Heart left ventricle (tissue), 13 donors: ENCODE measurements at regions not wholly inside any gene's neighbourhood (a gene's known extent, or its start where the extent isn't known, plus 50 kb on each side); places are given as distances from the start of the nearest gene placed in this dataset.

Source experiments
- POLR2A ChIP-seq, 2 donors: fragments of 450-650 bp; IDR thresholded peaks; one replicate each; pipeline ENCODE4 v1.6.1; 2017; ENCODE audit warnings: antibody characterized with exemption in 2 of 2, mild to moderate bottlenecking in 2 of 2, moderate library complexity in 2 of 2
- TF ChIP-seq, protein P1 (sequence below), 12 donors: fragments of 200-600 bp; sonication (generic) in 4 of 12; IDR thresholded peaks; one replicate each; pipeline versions ENCODE4 v1.5.0 to v1.8.0; 2018 to 2022; ENCODE audit warnings: antibody characterized with exemption in 12 of 12, mild to moderate bottlenecking in 5 of 12
- donor health status: ischemic (EF 13 %, LVEDD 7.1; RV severe dilation, severe dysfunction).
- donor health status: DM: no; HTN: yes; CAD: no.
- donor health status: DM: no; HTN: no; CAD: no.
- donor health status: ischemic (EF 25% LVEDD 6.9; RV normal size, moderate dysfunction).
- donor health status: ischemic (EF 25% LVEDD 5.7; RV mildly dilated, moderate dysfunction).
- donor health status: ischemic (EF 35%, LVEDD 5.7; RV mildly dilated, moderate dysfunction).
- donor health status: nonischemic (EF 11% LVEDD 7.7; RV severe dilation, severe dysfunction).
- donor health status: DM: yes; HTN: yes; CAD: no.
- donor health status: PGD.
- donor health status: ischemic (EF 29% LVEDD 5.4; RV normal size, mild dysfunction).
- donor health status: nonischemic (EF 23%, LVEDD 6.1; RV moderate dilation, normal function).

DNA sequence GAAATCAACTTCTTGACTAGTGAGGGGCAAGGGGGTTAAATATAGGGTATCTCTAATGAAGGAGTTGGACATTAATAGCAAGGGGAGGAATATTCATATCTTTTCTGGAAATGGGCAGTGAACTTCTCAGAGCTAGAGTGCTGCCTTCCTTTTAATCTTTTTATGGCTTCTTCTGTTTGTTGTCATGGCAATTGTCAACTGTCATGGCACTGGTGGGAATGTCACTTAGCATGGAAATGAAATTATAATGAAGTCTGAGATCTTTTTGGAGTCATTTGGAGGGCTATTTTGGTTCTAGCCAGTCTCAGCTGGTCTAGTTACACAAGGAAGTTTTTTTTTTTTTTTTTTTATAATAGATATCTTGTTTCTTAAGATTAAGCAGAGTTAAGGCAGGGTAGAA is 250.2 kb downstream of the AASDHPPT start:
- TF ChIP-seq, protein P1, sequence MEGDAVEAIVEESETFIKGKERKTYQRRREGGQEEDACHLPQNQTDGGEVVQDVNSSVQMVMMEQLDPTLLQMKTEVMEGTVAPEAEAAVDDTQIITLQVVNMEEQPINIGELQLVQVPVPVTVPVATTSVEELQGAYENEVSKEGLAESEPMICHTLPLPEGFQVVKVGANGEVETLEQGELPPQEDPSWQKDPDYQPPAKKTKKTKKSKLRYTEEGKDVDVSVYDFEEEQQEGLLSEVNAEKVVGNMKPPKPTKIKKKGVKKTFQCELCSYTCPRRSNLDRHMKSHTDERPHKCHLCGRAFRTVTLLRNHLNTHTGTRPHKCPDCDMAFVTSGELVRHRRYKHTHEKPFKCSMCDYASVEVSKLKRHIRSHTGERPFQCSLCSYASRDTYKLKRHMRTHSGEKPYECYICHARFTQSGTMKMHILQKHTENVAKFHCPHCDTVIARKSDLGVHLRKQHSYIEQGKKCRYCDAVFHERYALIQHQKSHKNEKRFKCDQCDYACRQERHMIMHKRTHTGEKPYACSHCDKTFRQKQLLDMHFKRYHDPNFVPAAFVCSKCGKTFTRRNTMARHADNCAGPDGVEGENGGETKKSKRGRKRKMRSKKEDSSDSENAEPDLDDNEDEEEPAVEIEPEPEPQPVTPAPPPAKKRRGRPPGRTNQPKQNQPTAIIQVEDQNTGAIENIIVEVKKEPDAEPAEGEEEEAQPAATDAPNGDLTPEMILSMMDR (IDR thresholded peaks at IDR 0.05) = no peak
- no peak for TF ChIP-seq POLR2A (IDR thresholded peaks at IDR 0.05)
